A549 (cell line): ENCODE measurements at regions not wholly inside any gene's neighbourhood (a gene's known extent, or its start where the extent isn't known, plus 50 kb on each side); places are given as distances from the start of the nearest gene placed in this dataset.

ENCODE experiments used
- ATAC-seq, 2 experiments: fragments of 200-7000 bp in 1 of 2; fragments of >200 bp in 1 of 2; cut with Nextera tagmentation in 1 of 2; cut with Tn5 transposase in 1 of 2; 3 replicates each; pipeline versions ENCODE4 v1.8.0 to v1.9.1; 2018 to 2020; ENCODE audit warnings: mild to moderate bottlenecking in 1 of 2, moderate library complexity in 1 of 2
- CTCF ChIA-PET: fragments of 300-600 bp; sonication (Branson Sonifier 250); formaldehyde crosslinking; extraction: SDS; loops from one replicate; lab custom pipeline; 2021; ENCODE audit warnings: antibody characterized with exemption, inconsistent platforms; lab: Yijun Ruan, JAX
- POLR2A ChIA-PET: fragments of 350-600 bp; formaldehyde crosslinking; extraction: SDS; loops from one replicate; lab custom pipeline; 2021; ENCODE audit warnings: antibody characterized with exemption, inconsistent platforms; lab: Yijun Ruan, JAX
- DNase-seq, 2 experiments: peaks; one replicate each; pipeline versions ENCODE4 v3.0.0 to v3.0.0-alpha.2; 2011 to 2016; ENCODE audit warnings: low read depth in 1 of 2, low spot score in 1 of 2
- FAIRE-seq: peaks from 2 replicates; lab custom pipeline; 2011; peaks lifted over from hg19 to GRCh38; lab: Jason Lieb, UNC
- H3K27ac ChIP-seq, 2 experiments: fragments of >200 bp; sonication (Bioruptor Twin); formaldehyde crosslinking; 3 replicates each; pipeline ENCODE4 v1.5.1; 2016 to 2017
- H3K4me1 ChIP-seq: fragments of >200 bp; sonication (Bioruptor Twin); formaldehyde crosslinking; 3 replicates; pipeline ENCODE4 v1.6.1; 2016
- H3K4me2 ChIP-seq: fragments of >200 bp; sonication (Bioruptor Twin); formaldehyde crosslinking; 3 replicates; pipeline ENCODE4 v1.6.1; 2016
- H3K4me3 ChIP-seq: fragments of >200 bp; sonication (Bioruptor Twin); formaldehyde crosslinking; 3 replicates; pipeline ENCODE4 v1.5.1; 2016
- H3K9me3 ChIP-seq: fragments of >200 bp; sonication (Bioruptor Twin); formaldehyde crosslinking; 3 replicates; pipeline ENCODE4 v1.6.1; 2016
- BHLHE40 ChIP-seq: IDR thresholded peaks from 2 replicates; pipeline ENCODE4 v1.6.1; 2012; ENCODE audit warnings: low read depth, low read length, inconsistent platforms
- CBX2 ChIP-seq: fragments of 200-600 bp; sonication (generic); IDR thresholded peaks from 2 replicates; pipeline ENCODE4 v1.6.1; 2016; ENCODE audit warnings: low read depth, mild to moderate bottlenecking, borderline replicate concordance
- CBX8 ChIP-seq: fragments of 200-600 bp; sonication (generic); IDR thresholded peaks from 2 replicates; pipeline ENCODE4 v1.6.1; 2016
- CEBPB ChIP-seq, 2 experiments: fragments of >200 bp in 1 of 2; sonication (Bioruptor Twin) in 1 of 2; formaldehyde crosslinking in 1 of 2; IDR thresholded peaks; 2 replicates each; pipeline ENCODE4 v1.6.1; 2012 to 2016
- CHD4 ChIP-seq: fragments of 200-600 bp; sonication (generic); IDR thresholded peaks from 2 replicates; pipeline ENCODE4 v1.6.1; 2016; ENCODE audit warnings: antibody characterized with exemption, mild to moderate bottlenecking, borderline replicate concordance
- E2F6 ChIP-seq: IDR thresholded peaks from 2 replicates; pipeline ENCODE4 v1.6.1; 2012; ENCODE audit warnings: low read depth, borderline replicate concordance
- EHF ChIP-seq: fragments of 250-450 bp; sonication (Bioruptor Pico); IDR thresholded peaks from 2 replicates; pipeline ENCODE4 v1.5.0; 2020; ENCODE audit warnings: mild to moderate bottlenecking
- EHMT2 ChIP-seq: fragments of 200-600 bp; sonication (generic); IDR thresholded peaks from 2 replicates; pipeline ENCODE4 v1.6.1; 2016; ENCODE audit warnings: antibody characterized with exemption, low read depth, mild to moderate bottlenecking, moderate library complexity
- ESRRA ChIP-seq: fragments of 150-350 bp; IDR thresholded peaks from 2 replicates; pipeline ENCODE4 v1.6.1; 2014; ENCODE audit warnings: mild to moderate bottlenecking, low read length, borderline replicate concordance
- FOXS1 ChIP-seq: fragments of 250-450 bp; sonication (Bioruptor Pico); IDR thresholded peaks from 2 replicates; pipeline ENCODE4 v1.5.0; 2020; ENCODE audit warnings: mild to moderate bottlenecking, moderate library complexity
- HES2 ChIP-seq: fragments of >200 bp; sonication (Bioruptor Twin); formaldehyde crosslinking; IDR thresholded peaks from 2 replicates; pipeline ENCODE4 v1.6.1; 2016
- HEYL ChIP-seq: fragments of 250-450 bp; sonication (Bioruptor Pico); IDR thresholded peaks from 2 replicates; pipeline ENCODE4 v1.8.0; 2021; ENCODE audit warnings: mild to moderate bottlenecking, moderate library complexity
- HOXB5 ChIP-seq: fragments of 250-450 bp; sonication (Bioruptor Pico); IDR thresholded peaks from 2 replicates; pipeline ENCODE4 v1.5.0; 2020; ENCODE audit warnings: mild to moderate bottlenecking, moderate library complexity
- JUNB ChIP-seq: fragments of >200 bp; sonication (Bioruptor Twin); formaldehyde crosslinking; IDR thresholded peaks from 2 replicates; pipeline ENCODE4 v1.6.1; 2016
- KDM5A ChIP-seq: fragments of 200-600 bp; sonication (generic); IDR thresholded peaks from 2 replicates; pipeline ENCODE4 v1.6.1; 2016; ENCODE audit warnings: antibody characterized with exemption, mild to moderate bottlenecking
- MAFK ChIP-seq: fragments of 450-650 bp; IDR thresholded peaks from 2 replicates; pipeline ENCODE4 v1.6.1; 2014; ENCODE audit not compliant: partially characterized antibody
- NFE2L2 ChIP-seq: fragments of 150-350 bp; conservative IDR thresholded peaks from 2 replicates; pipeline ENCODE4 v1.6.1; 2014; ENCODE audit warnings: low read length
- NPAS2 ChIP-seq: fragments of 250-450 bp; sonication (Bioruptor Pico); IDR thresholded peaks from 2 replicates; pipeline ENCODE4 v1.8.0; 2022; ENCODE audit warnings: mild to moderate bottlenecking, moderate library complexity, borderline replicate concordance
- PBX3 ChIP-seq: IDR thresholded peaks from 2 replicates; pipeline ENCODE4 v1.6.1; 2012
- PHF8 ChIP-seq: fragments of 200-600 bp; sonication (generic); IDR thresholded peaks from 2 replicates; pipeline ENCODE4 v1.6.1; 2016; ENCODE audit warnings: low read depth, mild to moderate bottlenecking, antibody characterized with exemption, moderate library complexity, borderline replicate concordance
- POLR2A ChIP-seq: IDR thresholded peaks from 2 replicates; pipeline ENCODE4 v1.6.1; 2012; ENCODE audit warnings: mild to moderate bottlenecking, low read length
- RAD21 ChIP-seq, 2 experiments: fragments of >200 bp in 1 of 2; sonication (Bioruptor Twin) in 1 of 2; formaldehyde crosslinking in 1 of 2; IDR thresholded peaks in 1 of 2; conservative IDR thresholded peaks in 1 of 2; 2 replicates in 1 of 2; 3 replicates in 1 of 2; pipeline ENCODE4 v1.6.1; 2012 to 2018; ENCODE audit warnings: inconsistent platforms in 1 of 2
- TFCP2L1 ChIP-seq: fragments of 250-450 bp; sonication (Bioruptor Pico); IDR thresholded peaks from 2 replicates; pipeline ENCODE4 v1.5.0; 2021; ENCODE audit warnings: mild to moderate bottlenecking
- TP53 ChIP-seq: fragments of 250-450 bp; sonication (Bioruptor Pico); IDR thresholded peaks from 2 replicates; pipeline ENCODE4 v1.5.0; 2021; ENCODE audit warnings: mild to moderate bottlenecking, moderate library complexity
- ZC3H11A ChIP-seq: fragments of 450-650 bp; IDR thresholded peaks from 2 replicates; pipeline ENCODE4 v1.6.1; 2014; ENCODE audit warnings: antibody characterized with exemption, mild to moderate bottlenecking
- ZFP36 ChIP-seq: fragments of 450-650 bp; IDR thresholded peaks from 2 replicates; pipeline ENCODE4 v1.6.1; 2014; ENCODE audit warnings: borderline replicate concordance; ENCODE audit not compliant: partially characterized antibody
- ZNF302 ChIP-seq: fragments of 250-450 bp; sonication (Bioruptor Pico); IDR thresholded peaks from 2 replicates; pipeline ENCODE4 v1.9.0; 2021; ENCODE audit warnings: inconsistent platforms, mild to moderate bottlenecking, moderate library complexity
- ZSCAN20 ChIP-seq: fragments of 250-450 bp; sonication (Bioruptor Pico); IDR thresholded peaks from 2 replicates; pipeline ENCODE4 v1.8.0; 2022; ENCODE audit warnings: mild to moderate bottlenecking, moderate library complexity
- WGBS: methylation state at CpG from one replicate; pipeline ENCODE4 v1.1.6; 2017; ENCODE audit errors: missing lambda C conversion rate; 5-methylcytosine and 5-hydroxymethylcytosine counted together

- no peak for ATAC-seq
- POLR2A ChIA-PET: no interaction called here
These were observed 225.8 kb upstream of the STEAP1 start for GRCh38 chr7:89928451-89928850.

GRCh38 chr7:89934101-89934500, 220.2 kb upstream of the STEAP1 start:
- 6% methylated on average over 1 of the region's 1 CpG for WGBS
- DNase-seq (no peak), ATAC-seq (no peak), FAIRE-seq (no peak)
- Histone ChIP-seq H3K27ac (no peak overlapping the region), H3K4me1 (no peaks in the 10 kb centered on the region), H3K4me2 (no peak overlapping the region), H3K9me3 (no peaks in the 10 kb centered on the region), H3K4me3 (no peak overlapping the region)
- TF ChIP-seq TFCP2L1 (CRISPR knock-in tag) (no peak), EHMT2 (no peak), HOXB5 (CRISPR knock-in tag) (no peak), NFE2L2 (no peak), FOXS1 (CRISPR knock-in tag) (no peak), EHF (CRISPR knock-in tag) (no peak), RAD21 (conservative IDR thresholded peaks at IDR 0.05 in 1 of 2, IDR thresholded peaks at IDR 0.05 in 1 of 2) (no peak), PHF8 (no peak), E2F6 (no peak), TP53 (CRISPR knock-in tag) (no peak), ZNF302 (CRISPR knock-in tag) (no peak), ESRRA (no peak), POLR2A (no peak), ZC3H11A (no peak), CBX2 (no peak), ZSCAN20 (no peak), BHLHE40 (no peak), ZFP36 (no peak), CEBPB (IDR thresholded peaks at IDR 0.05) (no peak), JUNB (no peak)
- ChIA-PET CTCF (no interaction called here), POLR2A (no interaction called here)

More at GRCh38 chr7:89928451-89928850, 225.8 kb upstream of the STEAP1 start:
- no peak for TF ChIP-seq FOXS1 (CRISPR knock-in tag)
- TF ChIP-seq HES2: no peak
- no peak for TF ChIP-seq HEYL (CRISPR knock-in tag)
- no peak for TF ChIP-seq PBX3
- no peak for TF ChIP-seq CBX8
- no peak for TF ChIP-seq KDM5A
- TF ChIP-seq NPAS2 (CRISPR knock-in tag): no peak
- TF ChIP-seq CHD4: no peak
- TF ChIP-seq HOXB5 (CRISPR knock-in tag): no peak
- no peaks in the 10 kb centered on the region for H3K4me1 ChIP-seq
- no peak overlapping the region for H3K4me2 ChIP-seq
- no peak overlapping the region for H3K27ac ChIP-seq
- WGBS: 0% methylated on average over 1 of the region's 1 CpG
- CTCF ChIA-PET: no interaction called here
- H3K4me3 ChIP-seq: no peak overlapping the region
- FAIRE-seq (no peak), DNase-seq (no peak)
- H3K9me3 ChIP-seq: no peaks in the 10 kb centered on the region

GRCh38 chr7:89943525-89944050, 210.7 kb upstream of the STEAP1 start:
- ATAC-seq (no peak), DNase-seq (no peak), FAIRE-seq (no peak)
- ChIA-PET POLR2A (no interaction called here), CTCF (no interaction called here)
- H3K27ac ChIP-seq: no peak overlapping the region
- no peaks in the 10 kb centered on the region for H3K4me1 ChIP-seq
- no peak overlapping the region for H3K4me3 ChIP-seq
- TF ChIP-seq ZSCAN20 (no peak), MAFK (no peak), NFE2L2 (no peak)
- TF ChIP-seq, all 56 proteins: peak for 0
- no peaks in the 10 kb centered on the region for H3K9me3 ChIP-seq
- no peak overlapping the region for H3K4me2 ChIP-seq
- WGBS: 1% methylated on average over 3 of the region's 3 CpGs
